Neutrophil (primary cell): ENCODE measurements at regions not wholly inside any gene's neighbourhood (a gene's known extent, or its start where the extent isn't known, plus 50 kb on each side); places are given as distances from the start of the nearest gene placed in this dataset.

Source experiments
- H3K27ac ChIP-seq: fragments of 200-600 bp; sonication (generic); 2 replicates; pipeline ENCODE4 v1.5.1; 2016; ENCODE audit warnings: mild to moderate bottlenecking, moderate library complexity
- H3K27me3 ChIP-seq: fragments of 200-600 bp; sonication (generic); 2 replicates; pipeline ENCODE4 v1.6.0; 2016; ENCODE audit warnings: mild to moderate bottlenecking
- H3K36me3 ChIP-seq: fragments of 200-600 bp; sonication (generic); 2 replicates; pipeline ENCODE4 v1.5.1; 2017
- H3K4me1 ChIP-seq, 2 experiments: fragments of 200-600 bp in 1 of 2; sonication (generic) in 1 of 2; 1 replicate in 1 of 2; 2 replicates in 1 of 2; pipeline versions ENCODE4 v1.5.1 to v1.6.1; 2013 to 2016; ENCODE audit warnings: low read depth in 1 of 2, low read length in 1 of 2, mild to moderate bottlenecking in 1 of 2, moderate library complexity in 1 of 2; ENCODE audit not compliant: control insufficient read depth in 1 of 2, insufficient read depth in 1 of 2
- H3K4me3 ChIP-seq, 2 experiments: fragments of 200-600 bp in 1 of 2; sonication (generic) in 1 of 2; 1 replicate in 1 of 2; 2 replicates in 1 of 2; pipeline ENCODE4 v1.5.1; 2013 to 2016; ENCODE audit warnings: low read depth in 1 of 2, low read length in 1 of 2, mild to moderate bottlenecking in 1 of 2, moderate library complexity in 1 of 2
- H3K9me3 ChIP-seq: fragments of 200-600 bp; sonication (generic); 2 replicates; pipeline ENCODE4 v1.5.1; 2016
- CTCF ChIP-seq: fragments of 200-600 bp; sonication (generic); IDR thresholded peaks from 2 replicates; pipeline ENCODE4 v1.5.1; 2016; ENCODE audit warnings: antibody characterized with exemption

GRCh38 chr7:33850768-33851167 lies 54.6 kb upstream of the BMPER start:
- H3K4me1 ChIP-seq = no peaks in the 10 kb centered on the region
- H3K27ac ChIP-seq = no peak overlapping the region
- H3K9me3 ChIP-seq = no peaks in the 10 kb centered on the region
- H3K36me3 ChIP-seq = no peaks in the 10 kb centered on the region
- TF ChIP-seq CTCF = no peak
- H3K4me3 ChIP-seq = no peak overlapping the region
- no peaks in the 10 kb centered on the region for H3K27me3 ChIP-seq

- Histone ChIP-seq H3K27ac (no peak overlapping the region), H3K9me3 (no peaks in the 10 kb centered on the region), H3K27me3 (no peaks in the 10 kb centered on the region), H3K4me3 (no peak overlapping the region), H3K4me1 (no peaks in the 10 kb centered on the region), H3K36me3 (no peaks in the 10 kb centered on the region)
- TF ChIP-seq CTCF = no peak
Observed at GRCh38 chr7:33852838-33853237, 52.5 kb upstream of the BMPER start.

- no peaks in the 10 kb centered on the region for H3K4me1 ChIP-seq
- no peaks in the 10 kb centered on the region for H3K9me3 ChIP-seq
- no peaks in the 10 kb centered on the region for H3K36me3 ChIP-seq
- no peaks in the 10 kb centered on the region for H3K27me3 ChIP-seq
- no peak overlapping the region for H3K4me3 ChIP-seq
- H3K27ac ChIP-seq = no peak overlapping the region
- no peak for TF ChIP-seq CTCF
Observed at GRCh38 chr7:33853361-33854062, 51.8 kb upstream of the BMPER start.

GRCh38 chr7:33854178-33854577 lies 51.2 kb upstream of the BMPER start:
- Histone ChIP-seq H3K36me3 (no peaks in the 10 kb centered on the region), H3K4me1 (no peaks in the 10 kb centered on the region), H3K9me3 (no peaks in the 10 kb centered on the region), H3K4me3 (no peak overlapping the region), H3K27ac (no peak overlapping the region), H3K27me3 (no peaks in the 10 kb centered on the region)
- no peak for TF ChIP-seq CTCF

GRCh38 chr7:33854801-33855350 lies 50.5 kb upstream of the BMPER start:
- H3K4me1 ChIP-seq = no peaks in the 10 kb centered on the region
- no peak overlapping the region for H3K4me3 ChIP-seq
- no peaks in the 10 kb centered on the region for H3K9me3 ChIP-seq
- H3K27ac ChIP-seq = no peak overlapping the region
- TF ChIP-seq CTCF = no peak
- no peaks in the 10 kb centered on the region for H3K27me3 ChIP-seq
- no peaks in the 10 kb centered on the region for H3K36me3 ChIP-seq
